ENCODE measurements at regions not wholly inside any gene's neighbourhood (a gene's known extent, or its start where the extent isn't known, plus 50 kb on each side); places are given as distances from the start of the nearest gene placed in this dataset.

DNA sequence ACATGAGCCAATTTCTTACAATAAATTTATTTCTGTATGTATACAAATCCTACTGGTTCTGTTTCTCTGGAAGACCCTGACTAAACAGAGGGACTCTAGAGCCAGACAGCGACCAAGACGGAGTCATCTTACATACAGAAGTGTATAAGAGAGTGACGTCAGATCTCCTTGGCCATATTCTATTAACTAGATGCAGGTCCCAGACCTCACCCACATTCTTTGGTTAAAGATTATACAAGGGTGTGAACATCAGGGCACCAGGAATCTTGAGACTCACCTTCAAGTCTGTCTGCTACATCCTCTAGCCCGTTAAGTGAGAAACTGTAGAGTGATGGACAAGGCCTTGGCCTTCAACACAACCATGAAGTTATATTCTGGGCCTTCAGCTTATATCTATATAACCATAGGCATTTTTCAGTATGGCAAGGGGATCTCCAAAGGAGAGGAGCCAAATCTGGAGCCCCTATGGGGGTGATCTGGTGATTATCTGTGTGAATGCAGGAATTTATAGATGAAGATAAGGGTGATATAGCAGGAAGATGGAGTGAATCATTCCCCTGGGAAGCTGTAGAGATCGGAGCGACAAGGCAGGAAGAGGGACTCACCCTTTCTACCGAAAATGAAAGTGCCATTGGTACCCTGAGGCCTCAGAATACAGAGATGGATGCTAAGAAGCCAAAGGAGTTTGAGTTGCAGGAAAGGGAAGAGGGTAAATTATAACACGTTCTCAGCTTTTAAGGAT, 83.9 kb downstream of the ADAMTS1 start (continued):
- TF ChIP-seq, protein P1, sequence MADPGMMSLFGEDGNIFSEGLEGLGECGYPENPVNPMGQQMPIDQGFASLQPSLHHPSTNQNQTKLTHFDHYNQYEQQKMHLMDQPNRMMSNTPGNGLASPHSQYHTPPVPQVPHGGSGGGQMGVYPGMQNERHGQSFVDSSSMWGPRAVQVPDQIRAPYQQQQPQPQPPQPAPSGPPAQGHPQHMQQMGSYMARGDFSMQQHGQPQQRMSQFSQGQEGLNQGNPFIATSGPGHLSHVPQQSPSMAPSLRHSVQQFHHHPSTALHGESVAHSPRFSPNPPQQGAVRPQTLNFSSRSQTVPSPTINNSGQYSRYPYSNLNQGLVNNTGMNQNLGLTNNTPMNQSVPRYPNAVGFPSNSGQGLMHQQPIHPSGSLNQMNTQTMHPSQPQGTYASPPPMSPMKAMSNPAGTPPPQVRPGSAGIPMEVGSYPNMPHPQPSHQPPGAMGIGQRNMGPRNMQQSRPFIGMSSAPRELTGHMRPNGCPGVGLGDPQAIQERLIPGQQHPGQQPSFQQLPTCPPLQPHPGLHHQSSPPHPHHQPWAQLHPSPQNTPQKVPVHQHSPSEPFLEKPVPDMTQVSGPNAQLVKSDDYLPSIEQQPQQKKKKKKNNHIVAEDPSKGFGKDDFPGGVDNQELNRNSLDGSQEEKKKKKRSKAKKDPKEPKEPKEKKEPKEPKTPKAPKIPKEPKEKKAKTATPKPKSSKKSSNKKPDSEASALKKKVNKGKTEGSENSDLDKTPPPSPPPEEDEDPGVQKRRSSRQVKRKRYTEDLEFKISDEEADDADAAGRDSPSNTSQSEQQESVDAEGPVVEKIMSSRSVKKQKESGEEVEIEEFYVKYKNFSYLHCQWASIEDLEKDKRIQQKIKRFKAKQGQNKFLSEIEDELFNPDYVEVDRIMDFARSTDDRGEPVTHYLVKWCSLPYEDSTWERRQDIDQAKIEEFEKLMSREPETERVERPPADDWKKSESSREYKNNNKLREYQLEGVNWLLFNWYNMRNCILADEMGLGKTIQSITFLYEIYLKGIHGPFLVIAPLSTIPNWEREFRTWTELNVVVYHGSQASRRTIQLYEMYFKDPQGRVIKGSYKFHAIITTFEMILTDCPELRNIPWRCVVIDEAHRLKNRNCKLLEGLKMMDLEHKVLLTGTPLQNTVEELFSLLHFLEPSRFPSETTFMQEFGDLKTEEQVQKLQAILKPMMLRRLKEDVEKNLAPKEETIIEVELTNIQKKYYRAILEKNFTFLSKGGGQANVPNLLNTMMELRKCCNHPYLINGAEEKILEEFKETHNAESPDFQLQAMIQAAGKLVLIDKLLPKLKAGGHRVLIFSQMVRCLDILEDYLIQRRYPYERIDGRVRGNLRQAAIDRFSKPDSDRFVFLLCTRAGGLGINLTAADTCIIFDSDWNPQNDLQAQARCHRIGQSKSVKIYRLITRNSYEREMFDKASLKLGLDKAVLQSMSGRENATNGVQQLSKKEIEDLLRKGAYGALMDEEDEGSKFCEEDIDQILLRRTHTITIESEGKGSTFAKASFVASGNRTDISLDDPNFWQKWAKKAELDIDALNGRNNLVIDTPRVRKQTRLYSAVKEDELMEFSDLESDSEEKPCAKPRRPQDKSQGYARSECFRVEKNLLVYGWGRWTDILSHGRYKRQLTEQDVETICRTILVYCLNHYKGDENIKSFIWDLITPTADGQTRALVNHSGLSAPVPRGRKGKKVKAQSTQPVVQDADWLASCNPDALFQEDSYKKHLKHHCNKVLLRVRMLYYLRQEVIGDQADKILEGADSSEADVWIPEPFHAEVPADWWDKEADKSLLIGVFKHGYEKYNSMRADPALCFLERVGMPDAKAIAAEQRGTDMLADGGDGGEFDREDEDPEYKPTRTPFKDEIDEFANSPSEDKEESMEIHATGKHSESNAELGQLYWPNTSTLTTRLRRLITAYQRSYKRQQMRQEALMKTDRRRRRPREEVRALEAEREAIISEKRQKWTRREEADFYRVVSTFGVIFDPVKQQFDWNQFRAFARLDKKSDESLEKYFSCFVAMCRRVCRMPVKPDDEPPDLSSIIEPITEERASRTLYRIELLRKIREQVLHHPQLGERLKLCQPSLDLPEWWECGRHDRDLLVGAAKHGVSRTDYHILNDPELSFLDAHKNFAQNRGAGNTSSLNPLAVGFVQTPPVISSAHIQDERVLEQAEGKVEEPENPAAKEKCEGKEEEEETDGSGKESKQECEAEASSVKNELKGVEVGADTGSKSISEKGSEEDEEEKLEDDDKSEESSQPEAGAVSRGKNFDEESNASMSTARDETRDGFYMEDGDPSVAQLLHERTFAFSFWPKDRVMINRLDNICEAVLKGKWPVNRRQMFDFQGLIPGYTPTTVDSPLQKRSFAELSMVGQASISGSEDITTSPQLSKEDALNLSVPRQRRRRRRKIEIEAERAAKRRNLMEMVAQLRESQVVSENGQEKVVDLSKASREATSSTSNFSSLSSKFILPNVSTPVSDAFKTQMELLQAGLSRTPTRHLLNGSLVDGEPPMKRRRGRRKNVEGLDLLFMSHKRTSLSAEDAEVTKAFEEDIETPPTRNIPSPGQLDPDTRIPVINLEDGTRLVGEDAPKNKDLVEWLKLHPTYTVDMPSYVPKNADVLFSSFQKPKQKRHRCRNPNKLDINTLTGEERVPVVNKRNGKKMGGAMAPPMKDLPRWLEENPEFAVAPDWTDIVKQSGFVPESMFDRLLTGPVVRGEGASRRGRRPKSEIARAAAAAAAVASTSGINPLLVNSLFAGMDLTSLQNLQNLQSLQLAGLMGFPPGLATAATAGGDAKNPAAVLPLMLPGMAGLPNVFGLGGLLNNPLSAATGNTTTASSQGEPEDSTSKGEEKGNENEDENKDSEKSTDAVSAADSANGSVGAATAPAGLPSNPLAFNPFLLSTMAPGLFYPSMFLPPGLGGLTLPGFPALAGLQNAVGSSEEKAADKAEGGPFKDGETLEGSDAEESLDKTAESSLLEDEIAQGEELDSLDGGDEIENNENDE (IDR thresholded peaks at IDR 0.05; ENCODE audit: insufficient replicate concordance, low read length) = no peak
- TF ChIP-seq JUN (IDR thresholded peaks at IDR 0.05; ENCODE audit: low read depth, low read length) (no peak), SP1 (IDR thresholded peaks at IDR 0.05; ENCODE audit: low read depth, low read length) (no peak), RNF2 (IDR thresholded peaks at IDR 0.05; ENCODE audit: borderline replicate concordance, low read depth, low read length, missing control alignments, poor library complexity, severe bottlenecking) (no peak), BCL11A (IDR thresholded peaks at IDR 0.05; ENCODE audit: low read depth in 2 of 2, low read length in 2 of 2) (no peak), TEAD4 (IDR thresholded peaks at IDR 0.05; ENCODE audit: low read depth, low read length) (no peak), SAP30 (IDR thresholded peaks at IDR 0.05; ENCODE audit: insufficient read depth, insufficient replicate concordance, low read length) (no peak), SUZ12 (IDR thresholded peaks at IDR 0.05; ENCODE audit: low read length) (no peak), PHF8 (conservative IDR thresholded peaks at IDR 0.05; ENCODE audit: low read depth, low read length) (no peak), TAF1 (IDR thresholded peaks at IDR 0.05; ENCODE audit: low read depth, low read length) (no peak), SRF (IDR thresholded peaks at IDR 0.05; ENCODE audit: low read depth, low read length) (no peak)

Data from H1 (cell line).